ENCODE measurements at regions not wholly inside any gene's neighbourhood (a gene's known extent, or its start where the extent isn't known, plus 50 kb on each side); places are given as distances from the start of the nearest gene placed in this dataset.

DNA sequence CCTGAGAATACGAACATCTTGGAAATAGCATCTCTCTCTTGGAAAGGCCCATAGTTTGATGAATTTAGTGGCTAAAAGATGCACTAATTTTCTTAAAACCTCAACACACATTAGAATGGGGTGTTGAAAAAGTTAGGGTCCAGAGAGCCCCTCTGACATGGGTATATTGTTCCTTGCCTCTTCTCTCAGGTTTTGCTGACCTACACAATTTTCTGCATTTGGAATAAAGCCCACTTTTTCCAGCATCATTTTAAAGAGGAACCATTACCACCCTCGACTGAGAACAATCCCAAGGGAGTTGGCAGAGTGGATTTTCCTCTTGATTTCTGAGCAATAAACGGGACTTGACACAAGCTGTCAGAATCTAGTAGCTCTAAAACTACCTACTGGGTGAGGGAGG lies 156.1 kb downstream of the PMP22 start:
- DNase-seq = no peak

GRCh38 chr17:15106540-15106939 lies 158.6 kb downstream of the PMP22 start:
- no peak for DNase-seq

GRCh38 chr17:15103785-15104184 lies 161.3 kb downstream of the PMP22 start:
- DNase-seq = no peak

DNA sequence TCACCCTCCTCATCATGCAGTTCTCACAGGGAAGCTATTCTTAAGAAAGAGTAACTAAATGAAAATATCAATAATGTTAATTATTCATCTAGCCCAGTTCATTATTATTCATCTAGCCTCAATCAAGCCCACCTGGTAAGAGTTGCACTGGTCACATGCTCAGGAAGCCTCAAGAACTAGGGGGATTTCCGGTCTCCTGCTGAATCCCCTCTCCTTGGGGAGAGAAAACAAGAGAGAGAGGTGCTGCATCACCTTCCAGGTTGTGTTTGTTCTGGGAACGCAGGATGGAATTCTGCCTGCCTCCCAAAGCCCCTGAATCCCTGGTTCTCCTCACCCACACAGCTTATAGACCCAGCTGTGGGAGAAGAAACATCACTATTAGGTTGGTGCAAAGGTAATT lies 164.0 kb downstream of the PMP22 start:
- DNase-seq = no peak

- DNase-seq = no peak
Observed at GRCh38 chr17:15096511-15096910, 168.6 kb downstream of the PMP22 start.

- no peak for DNase-seq
Observed at GRCh38 chr17:15095935-15096334, 169.2 kb downstream of the PMP22 start.

DNA sequence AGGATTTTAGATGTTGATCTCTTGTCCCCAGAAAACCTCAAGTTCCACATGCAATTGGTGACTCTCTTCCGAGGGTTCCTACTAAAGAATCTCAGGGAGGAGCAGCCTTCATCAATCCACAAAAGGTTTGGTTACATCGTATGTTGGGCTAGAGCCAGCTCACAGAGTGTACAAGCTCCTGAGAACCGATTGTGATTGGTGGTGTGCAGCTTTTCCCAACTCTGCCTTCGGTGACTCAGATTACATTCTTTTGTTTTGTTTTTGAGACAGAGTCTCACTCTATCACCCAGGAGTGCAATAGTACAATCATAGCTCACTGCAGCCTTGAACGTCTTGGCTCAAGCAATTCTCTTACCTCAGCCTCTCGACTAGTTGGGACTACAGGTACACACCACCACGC lies 172.4 kb downstream of the PMP22 start:
- DNase-seq = no peak

GRCh38 chr17:15092261-15092660 lies 172.9 kb downstream of the PMP22 start:
- DNase-seq = no peak

DNA sequence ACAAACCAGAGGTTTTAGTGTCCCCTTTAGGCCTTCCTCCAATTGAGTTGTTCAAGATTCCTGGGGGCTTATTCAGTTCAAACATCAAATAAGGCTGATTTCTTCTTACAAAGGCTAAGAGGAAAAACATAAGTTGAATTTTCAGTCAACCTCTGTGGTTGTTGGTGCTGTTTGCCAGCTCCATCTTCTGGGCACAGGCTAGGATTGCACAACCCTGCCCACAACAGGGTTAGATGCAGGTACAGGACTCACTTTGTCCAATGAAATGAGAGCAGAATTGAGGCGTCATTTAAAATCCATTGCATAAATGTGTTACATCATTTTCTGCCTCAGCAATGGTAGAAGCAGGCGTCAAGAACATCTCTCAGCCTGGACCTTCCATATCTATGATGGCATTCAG lies 173.3 kb downstream of the PMP22 start:
- DNase-seq = no peak

- no peak for DNase-seq
Observed at GRCh38 chr17:15090533-15090932, 174.6 kb downstream of the PMP22 start.

- DNase-seq = no peak
Observed at GRCh38 chr17:15087946-15088345, 177.2 kb downstream of the PMP22 start.

- no peak for DNase-seq
Observed at GRCh38 chr17:15086776-15087295, 178.3 kb downstream of the PMP22 start.

DNA sequence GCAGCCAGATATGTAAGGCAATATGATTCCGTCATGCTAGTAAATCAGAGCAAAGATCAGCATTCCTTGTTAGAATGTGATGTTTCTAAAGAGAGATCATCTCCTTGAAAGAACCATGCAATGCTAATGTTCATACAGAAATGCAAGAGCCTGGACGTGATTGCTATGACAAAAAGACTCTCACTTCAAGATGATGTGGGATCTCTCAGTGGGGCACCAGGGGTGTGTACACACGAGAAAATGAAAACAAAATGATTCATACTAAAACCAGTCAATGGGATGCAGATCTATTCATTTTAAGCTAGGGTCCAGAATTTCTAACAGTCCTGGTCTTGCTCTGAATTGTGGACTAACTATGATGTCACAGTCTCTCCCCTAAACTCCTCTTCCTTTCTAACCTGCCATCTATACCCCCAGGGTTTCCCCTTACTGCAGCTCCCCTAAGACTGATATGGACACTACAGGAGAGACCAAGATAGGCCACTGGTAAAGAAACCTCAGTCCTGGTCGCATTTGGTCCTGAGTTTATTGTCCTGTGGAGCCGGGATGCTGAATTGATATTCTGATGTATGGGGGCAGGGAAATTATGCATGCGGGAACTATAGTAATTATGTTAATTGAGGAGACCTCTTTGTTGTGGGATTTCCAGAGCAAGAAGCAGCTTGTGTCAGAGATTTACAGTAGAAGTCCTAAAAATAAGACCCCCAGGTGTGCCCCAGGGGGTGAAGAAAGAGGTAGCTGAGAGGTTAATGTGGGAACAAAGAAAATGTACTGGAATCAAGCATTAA lies 179.0 kb downstream of the PMP22 start:
- no peak for DNase-seq

- no peak for DNase-seq
Observed at GRCh38 chr17:15083225-15083624, 181.9 kb downstream of the PMP22 start.

- DNase-seq = no peak
Observed at GRCh38 chr17:15081008-15081407, 184.1 kb downstream of the PMP22 start.

GRCh38 chr17:15078570-15078969 lies 186.6 kb downstream of the PMP22 start:
- no peak for DNase-seq

- no peak for DNase-seq
Observed at GRCh38 chr17:15076991-15077663, 188.0 kb downstream of the PMP22 start.

DNA sequence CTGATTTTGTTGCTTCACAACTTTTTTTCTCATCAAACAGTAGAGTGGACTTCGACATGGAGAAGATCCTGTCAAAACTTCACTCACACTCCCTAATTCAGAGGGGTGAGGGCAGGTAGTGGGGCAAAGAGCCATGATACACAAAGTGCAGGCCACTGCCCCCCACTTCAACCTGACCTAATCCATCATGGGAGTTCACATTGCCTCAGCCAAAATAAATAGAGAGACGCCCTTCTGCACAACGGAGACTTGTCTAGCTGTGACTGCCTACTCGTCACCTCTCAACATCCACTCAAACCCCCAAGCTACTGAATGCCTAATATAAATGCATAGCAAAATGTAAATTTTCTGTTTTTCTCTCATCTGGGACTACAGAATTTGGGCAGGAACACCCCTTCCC lies 213.2 kb downstream of the PMP22 start:
- DNase-seq = no peak

DNA sequence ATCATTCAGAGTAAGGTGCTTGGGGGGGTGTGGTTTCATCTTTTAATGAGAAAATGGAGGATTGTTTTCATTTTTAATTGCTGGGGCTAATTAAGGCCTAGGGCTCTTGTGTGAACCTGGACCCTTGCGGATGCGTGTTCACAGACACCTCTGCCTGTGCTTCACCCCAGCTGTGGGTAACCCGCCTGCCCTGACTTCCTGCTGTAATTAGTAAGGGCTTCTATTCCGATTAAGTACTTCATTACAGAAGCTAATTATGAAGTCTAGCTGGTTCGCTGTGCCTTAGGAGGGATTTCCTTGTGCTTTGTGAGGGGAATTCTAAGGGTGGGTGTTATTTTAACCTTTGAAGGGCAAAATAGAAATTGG lies 215.3 kb downstream of the PMP22 start:
- DNase-seq = no peak

DNA sequence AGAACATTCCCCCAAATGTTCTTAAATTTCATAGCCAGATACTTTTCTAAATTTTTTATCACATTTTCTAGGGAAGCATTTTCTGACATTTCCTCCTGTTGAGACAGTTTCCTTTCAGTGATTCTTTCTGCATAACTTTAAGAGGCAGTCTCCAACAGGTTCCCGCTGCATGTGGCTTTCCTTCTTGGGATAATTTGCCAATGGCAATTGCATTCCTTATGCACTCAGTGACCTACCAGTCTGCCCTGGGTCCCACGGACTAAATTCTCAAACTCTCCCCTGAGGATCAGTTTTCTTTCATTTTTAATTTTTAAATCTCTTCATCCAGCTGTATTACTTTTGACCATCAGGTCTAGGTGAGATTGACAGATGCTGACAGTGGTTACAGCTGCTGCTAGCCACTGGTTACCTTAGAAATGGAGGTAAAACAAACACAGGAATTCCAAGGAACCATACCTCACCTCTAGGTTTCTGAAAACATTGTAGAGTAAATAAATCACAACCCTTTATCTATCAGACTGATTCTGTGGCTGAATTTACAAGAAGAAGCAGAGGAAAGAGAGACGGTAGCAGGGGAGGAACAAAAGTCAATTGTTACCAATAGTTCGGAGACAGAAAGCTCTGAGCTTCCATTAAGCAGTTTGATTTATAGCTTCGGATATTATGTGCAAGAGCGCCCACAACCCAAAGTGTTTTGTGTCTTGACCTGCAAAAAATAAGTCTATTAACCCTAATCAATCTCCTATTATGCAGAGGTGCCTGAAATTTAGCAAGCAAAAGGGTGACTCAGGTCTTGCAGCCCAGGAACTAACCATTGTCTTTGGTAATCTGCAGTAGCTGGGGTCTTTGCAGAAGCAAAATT lies 216.0 kb downstream of the PMP22 start:
- no peak for DNase-seq

GRCh38 chr17:15048381-15048780 lies 216.7 kb downstream of the PMP22 start:
- no peak for DNase-seq

DNA sequence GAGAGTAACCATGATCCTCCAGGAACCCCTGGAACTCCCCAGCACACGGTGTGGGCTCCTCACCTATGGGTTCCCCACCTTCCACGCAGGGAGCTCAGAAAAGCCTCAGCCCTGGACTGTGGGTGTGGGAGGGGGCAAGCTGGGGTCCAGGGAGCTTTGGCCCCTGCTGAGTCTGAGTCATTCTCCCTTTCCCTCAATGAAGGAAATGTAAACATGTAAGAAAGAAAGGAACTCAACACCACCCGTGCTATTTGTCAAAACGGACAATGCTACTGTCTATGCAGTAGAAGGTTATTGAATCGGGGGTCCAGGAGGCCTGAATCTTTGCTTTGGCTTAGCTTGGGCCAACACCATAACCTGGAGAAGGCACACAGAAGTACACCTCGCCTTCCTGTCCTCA lies 222.8 kb downstream of the PMP22 start:
- no peak for DNase-seq

DNA sequence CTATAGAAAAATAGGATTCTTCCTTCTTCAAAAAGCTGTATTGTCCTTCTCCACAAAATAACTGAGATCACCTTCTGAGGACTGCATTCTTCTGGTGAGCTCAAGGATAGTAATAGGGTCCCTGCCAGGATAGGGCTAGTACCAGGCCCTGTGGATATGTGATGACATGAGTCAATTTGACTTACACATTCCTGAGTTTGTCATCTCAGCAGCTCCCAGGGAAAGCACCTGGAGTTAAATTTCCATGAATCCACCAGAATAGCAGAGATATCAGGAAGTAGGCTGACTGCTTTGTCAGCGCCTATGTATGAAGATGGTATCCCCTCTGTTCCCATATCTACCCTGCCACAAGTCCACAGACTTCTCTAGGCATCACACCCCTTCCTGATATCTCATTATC lies 225.8 kb downstream of the PMP22 start:
- DNase-seq = no peak

DNA sequence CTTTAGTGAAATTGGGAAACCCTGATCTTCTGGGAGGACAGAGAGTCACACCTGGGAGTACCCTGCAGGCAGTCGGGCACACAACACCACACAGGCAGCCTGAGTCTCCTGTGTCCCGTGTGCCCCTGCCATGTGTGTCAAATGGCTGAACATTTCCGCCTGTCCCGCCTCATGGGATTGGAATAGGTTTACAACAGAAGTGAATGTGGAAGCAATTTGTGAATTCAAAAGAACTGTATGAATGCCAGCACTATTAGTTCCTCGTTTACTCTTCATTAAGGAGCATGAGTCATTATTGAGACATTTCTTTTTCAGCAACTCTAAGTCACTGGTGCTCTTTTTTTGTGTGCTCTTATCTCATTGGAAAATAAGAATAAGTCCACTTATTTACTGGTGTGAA lies 226.5 kb downstream of the PMP22 start:
- no peak for DNase-seq
